ENCODE measurements at regions not wholly inside any gene's neighbourhood (a gene's known extent, or its start where the extent isn't known, plus 50 kb on each side); places are given as distances from the start of the nearest gene placed in this dataset.
"Not testable (repeated sequence)": the region's sequence is repeated elsewhere in the genome, so short reads cannot be mapped to it uniquely, and the experiment has no call there.

- H3K27me3 Mint-ChIP-seq (ENCODE audit: insufficient read depth) = peaks cover 2% of the 10 kb centered on the region; the same call in 1 of the 2 replicates
- H3K36me3 Mint-ChIP-seq (ENCODE audit: low read depth) = no peaks in the 10 kb centered on the region
- H3K27ac Mint-ChIP-seq = no peak overlapping the region
- no peaks in the 10 kb centered on the region for H3K4me1 Mint-ChIP-seq (ENCODE audit: low read depth)
- peaks cover 3% of the 10 kb centered on the region; the same call in 1 of the 2 replicates for H3K9me3 Mint-ChIP-seq
- no peak for DNase-seq
- TF ChIP-seq CTCF (IDR thresholded peaks at IDR 0.05) = no peak
- no peak overlapping the region for H3K4me3 Mint-ChIP-seq
Measured at GRCh38 chrX:122982521-122982920, 201.6 kb upstream of the GRIA3 start.

GRCh38 chrX:123002844-123003243 lies 181.2 kb upstream of the GRIA3 start:
- H3K9me3 Mint-ChIP-seq; H3K4me3 Mint-ChIP-seq; H3K4me1 Mint-ChIP-seq (ENCODE audit: low read depth); H3K36me3 Mint-ChIP-seq (ENCODE audit: low read depth); DNase-seq; H3K27ac Mint-ChIP-seq; H3K27me3 Mint-ChIP-seq (ENCODE audit: insufficient read depth): not testable (repeated sequence)

- DNase-seq = no peak
Measured at GRCh38 chrX:123013141-123013540, 170.9 kb upstream of the GRIA3 start.

GRCh38 chrX:123036401-123036800 lies 147.7 kb upstream of the GRIA3 start:
- Mint-ChIP-seq H3K27ac (no peak overlapping the region), H3K27me3 (ENCODE audit: insufficient read depth) (peaks cover 3% of the 10 kb centered on the region), H3K4me1 (ENCODE audit: low read depth) (no peaks in the 10 kb centered on the region), H3K9me3 (no peaks in the 10 kb centered on the region), H3K4me3 (no peak overlapping the region), H3K36me3 (ENCODE audit: low read depth) (no peaks in the 10 kb centered on the region)
- no peak for DNase-seq
- TF ChIP-seq CTCF (IDR thresholded peaks at IDR 0.05) = no peak

More at GRCh38 chrX:123013141-123013540, 170.9 kb upstream of the GRIA3 start:
- no peaks in the 10 kb centered on the region for H3K36me3 Mint-ChIP-seq (ENCODE audit: low read depth)
- no peaks in the 10 kb centered on the region for H3K4me1 Mint-ChIP-seq (ENCODE audit: low read depth)
- H3K9me3 Mint-ChIP-seq = no peaks in the 10 kb centered on the region
- no peak for TF ChIP-seq CTCF (IDR thresholded peaks at IDR 0.05)
- peaks cover 2% of the 10 kb centered on the region; the same call in 1 of the 2 replicates for H3K27me3 Mint-ChIP-seq (ENCODE audit: insufficient read depth)
- no peak overlapping the region for H3K27ac Mint-ChIP-seq
- no peak overlapping the region for H3K4me3 Mint-ChIP-seq

- no peaks in the 10 kb centered on the region for H3K9me3 Mint-ChIP-seq
- DNase-seq = no peak
- TF ChIP-seq CTCF (IDR thresholded peaks at IDR 0.05) = no peak
- peaks cover 3% of the 10 kb centered on the region; the same call in 1 of the 2 replicates for H3K27me3 Mint-ChIP-seq (ENCODE audit: insufficient read depth)
- no peaks in the 10 kb centered on the region for H3K4me1 Mint-ChIP-seq (ENCODE audit: low read depth)
- no peaks in the 10 kb centered on the region for H3K36me3 Mint-ChIP-seq (ENCODE audit: low read depth)
- H3K27ac Mint-ChIP-seq = no peak overlapping the region
- H3K4me3 Mint-ChIP-seq = no peak overlapping the region
Measured at GRCh38 chrX:123049071-123049625, 134.9 kb upstream of the GRIA3 start.

- Mint-ChIP-seq H3K9me3 (no peaks in the 10 kb centered on the region), H3K36me3 (ENCODE audit: low read depth) (no peaks in the 10 kb centered on the region), H3K27ac (no peak overlapping the region), H3K4me1 (ENCODE audit: low read depth) (no peaks in the 10 kb centered on the region), H3K4me3 (no peak overlapping the region), H3K27me3 (ENCODE audit: insufficient read depth) (peaks cover 2% of the 10 kb centered on the region; the same call in 1 of the 2 replicates)
- DNase-seq = no peak
- TF ChIP-seq CTCF (IDR thresholded peaks at IDR 0.05) = no peak
Measured at GRCh38 chrX:123060986-123061385, 123.1 kb upstream of the GRIA3 start.
